Osteoblast (primary cell): ENCODE measurements at regions not wholly inside any gene's neighbourhood (a gene's known extent, or its start where the extent isn't known, plus 50 kb on each side); places are given as distances from the start of the nearest gene placed in this dataset.

Source experiments
- DNase-seq: peaks from one replicate; pipeline ENCODE4 v3.0.0; 2011; ENCODE audit warnings: low spot score, mixed read lengths; ENCODE audit not compliant: insufficient read length; ENCODE audit errors: missing footprints
- H2AFZ ChIP-seq: 2 replicates; pipeline ENCODE4 v1.6.0; 2011; ENCODE audit warnings: mild to moderate bottlenecking, low read length
- H3K27ac ChIP-seq: 2 replicates; pipeline ENCODE4 v1.5.1; 2011; ENCODE audit warnings: mild to moderate bottlenecking, low read depth, low read length, moderate library complexity
- H3K27me3 ChIP-seq: 2 replicates; pipeline ENCODE4 v1.6.0; 2012; ENCODE audit warnings: mild to moderate bottlenecking, control low read depth, inconsistent platforms, low read length, moderate library complexity; ENCODE audit not compliant: insufficient read depth
- H3K36me3 ChIP-seq: 2 replicates; pipeline ENCODE4 v1.5.1; 2011; ENCODE audit warnings: mild to moderate bottlenecking, low read length, control low read depth, moderate library complexity; ENCODE audit not compliant: insufficient read depth
- H3K4me1 ChIP-seq: 2 replicates; pipeline ENCODE4 v1.5.1; 2011; ENCODE audit warnings: mild to moderate bottlenecking, low read length, control low read depth, moderate library complexity; ENCODE audit not compliant: insufficient read depth
- H3K4me2 ChIP-seq: 2 replicates; pipeline ENCODE4 v1.6.0; 2011; ENCODE audit warnings: mild to moderate bottlenecking, low read length; ENCODE audit not compliant: insufficient read depth
- H3K4me3 ChIP-seq: fragments of 200-600 bp; sonication (generic); 3 replicates; pipeline ENCODE4 v1.5.1; 2012; ENCODE audit warnings: mild to moderate bottlenecking, low read length, inconsistent platforms; ENCODE audit not compliant: insufficient read depth
- H3K79me2 ChIP-seq: 2 replicates; pipeline ENCODE4 v1.6.0; 2012; ENCODE audit warnings: mild to moderate bottlenecking, low read length, control low read depth, inconsistent platforms; ENCODE audit not compliant: insufficient read depth
- H3K9me3 ChIP-seq: 2 replicates; pipeline ENCODE4 v1.5.1; 2011; ENCODE audit warnings: low read depth, low read length, control low read depth
- H4K20me1 ChIP-seq: 2 replicates; pipeline ENCODE4 v1.6.0; 2012; ENCODE audit warnings: mild to moderate bottlenecking, low read length, control low read depth; ENCODE audit not compliant: insufficient read depth
- CTCF ChIP-seq: IDR thresholded peaks from 2 replicates; pipeline ENCODE4 v1.5.1; 2011; ENCODE audit warnings: mild to moderate bottlenecking, low read depth, low read length, moderate library complexity; ENCODE audit errors: extremely low read depth

- H3K27me3 ChIP-seq: no peaks in the 10 kb centered on the region
- H3K27ac ChIP-seq: no peak overlapping the region
- no peak overlapping the region for H3K4me2 ChIP-seq
- H3K36me3 ChIP-seq: no peaks in the 10 kb centered on the region
- H4K20me1 ChIP-seq: no peaks in the 10 kb centered on the region
- no peaks in the 10 kb centered on the region for H3K4me1 ChIP-seq
- H3K79me2 ChIP-seq: no peaks in the 10 kb centered on the region
- no peaks in the 10 kb centered on the region for H3K9me3 ChIP-seq
- no peak overlapping the region for H2AFZ ChIP-seq
- no peak overlapping the region for H3K4me3 ChIP-seq
- no peak for TF ChIP-seq CTCF
- DNase-seq: no peak
Measured at GRCh38 chr4:164438321-164438720, 315.6 kb upstream of the SMIM31 start.

GRCh38 chr4:164439037-164439436 is 314.9 kb upstream of the SMIM31 start:
- Histone ChIP-seq H3K4me3 (no peak overlapping the region), H2AFZ (no peak overlapping the region), H3K79me2 (no peaks in the 10 kb centered on the region), H4K20me1 (no peaks in the 10 kb centered on the region), H3K9me3 (no peaks in the 10 kb centered on the region), H3K27ac (no peak overlapping the region), H3K36me3 (no peaks in the 10 kb centered on the region), H3K4me1 (no peaks in the 10 kb centered on the region), H3K4me2 (no peak overlapping the region), H3K27me3 (no peaks in the 10 kb centered on the region)
- DNase-seq: no peak
- no peak for TF ChIP-seq CTCF

- DNase-seq: no peak
- Histone ChIP-seq H4K20me1 (no peaks in the 10 kb centered on the region), H3K4me1 (no peaks in the 10 kb centered on the region), H3K9me3 (no peaks in the 10 kb centered on the region), H3K4me2 (no peak overlapping the region), H3K79me2 (no peaks in the 10 kb centered on the region), H3K36me3 (no peaks in the 10 kb centered on the region), H2AFZ (no peak overlapping the region), H3K27ac (peak overlapping the region; percentile 10), H3K27me3 (no peaks in the 10 kb centered on the region), H3K4me3 (no peak overlapping the region)
- TF ChIP-seq CTCF: no peak
Measured at GRCh38 chr4:164440199-164440598, 313.7 kb upstream of the SMIM31 start.

- no peaks in the 10 kb centered on the region for H3K4me1 ChIP-seq
- no peak overlapping the region for H3K27ac ChIP-seq
- no peaks in the 10 kb centered on the region for H3K9me3 ChIP-seq
- no peak for DNase-seq
- H4K20me1 ChIP-seq: no peaks in the 10 kb centered on the region
- no peak overlapping the region for H2AFZ ChIP-seq
- no peak overlapping the region for H3K4me3 ChIP-seq
- no peak for TF ChIP-seq CTCF
- no peaks in the 10 kb centered on the region for H3K27me3 ChIP-seq
- no peaks in the 10 kb centered on the region for H3K79me2 ChIP-seq
- no peak overlapping the region for H3K4me2 ChIP-seq
- H3K36me3 ChIP-seq: no peaks in the 10 kb centered on the region
Measured at GRCh38 chr4:164441109-164441508, 312.8 kb upstream of the SMIM31 start.
